NCI-H146 (cell line): ENCODE measurements at regions not wholly inside any gene's neighbourhood (a gene's known extent, or its start where the extent isn't known, plus 50 kb on each side); places are given as distances from the start of the nearest gene placed in this dataset.
A peak's percentile ranks its signal among the peaks of the same experiment; 100 is the strongest.

Source experiments
- DNase-seq: peaks from one replicate; lab custom pipeline; 2025; lab: John Stamatoyannopoulos, UW

DNA sequence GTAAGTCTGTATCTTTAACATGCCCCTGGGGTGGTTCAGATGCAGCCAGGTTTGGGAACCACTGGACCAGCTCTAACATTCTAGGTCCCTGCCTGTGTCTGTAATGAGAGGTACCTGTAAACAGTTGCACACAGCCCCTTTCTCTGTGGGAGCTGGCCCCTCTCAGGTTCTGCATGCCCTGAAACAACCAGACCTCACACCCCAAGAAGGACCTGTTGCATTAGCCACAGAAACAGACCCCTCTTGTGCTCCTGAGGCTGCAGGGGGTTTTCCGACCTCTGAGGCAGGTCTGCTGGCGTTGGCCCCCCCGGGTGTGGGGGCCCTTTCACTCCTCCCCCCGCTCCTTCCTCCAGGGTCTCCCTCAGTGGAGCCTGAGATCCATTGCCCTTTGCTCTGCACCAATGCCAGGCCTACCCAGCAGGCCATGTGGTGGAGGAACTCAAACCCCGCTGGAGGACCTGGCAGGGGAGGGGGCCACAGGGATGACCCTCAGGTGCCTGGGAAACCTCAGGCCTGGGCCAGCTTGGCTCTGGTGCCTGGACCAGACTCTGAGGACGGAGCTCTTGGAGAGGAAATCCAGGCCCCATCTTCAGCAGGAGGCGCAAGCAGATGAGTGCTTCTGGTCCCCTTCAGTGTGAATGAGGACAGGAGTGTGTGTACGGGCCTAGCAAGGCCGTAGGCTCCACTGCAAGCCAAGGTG, 61.4 kb upstream of the PJA1 start:
- DNase-seq = no peak

GRCh38 chrX:69222103-69223090, 57.1 kb upstream of the PJA1 start:
- peak; percentile 63 for DNase-seq

GRCh38 chrX:69221239-69222102, 56.2 kb upstream of the PJA1 start:
- peak; percentile 3 for DNase-seq

DNA sequence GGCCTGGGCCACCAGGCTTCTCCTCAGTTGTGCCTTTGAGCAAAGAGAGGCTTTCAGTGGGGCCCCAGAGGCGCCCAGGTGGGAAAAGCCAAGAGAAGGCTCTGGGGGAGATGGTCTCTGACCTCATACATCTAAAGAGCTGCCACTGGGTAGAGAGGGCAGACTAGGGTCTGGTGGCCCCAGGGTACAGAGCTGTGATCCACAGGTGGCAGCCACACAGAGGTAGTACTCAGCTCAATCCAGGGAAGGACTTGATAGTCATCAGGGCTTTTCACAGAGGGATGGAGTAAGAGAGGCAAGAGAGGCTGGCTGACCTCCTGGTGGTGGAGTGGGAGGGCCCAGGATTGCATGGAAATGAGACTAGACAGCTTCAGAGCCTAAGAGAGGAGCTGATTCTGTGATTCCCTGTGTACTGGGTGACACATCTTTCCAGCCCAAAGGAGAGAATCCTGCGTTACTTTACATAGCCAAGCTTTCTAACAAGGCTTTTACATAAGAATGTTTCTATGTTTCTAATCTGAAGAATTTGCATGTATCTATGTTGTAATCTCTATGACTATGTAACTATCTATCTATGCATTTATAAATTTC, 53.2 kb upstream of the PJA1 start:
- no peak for DNase-seq

DNA sequence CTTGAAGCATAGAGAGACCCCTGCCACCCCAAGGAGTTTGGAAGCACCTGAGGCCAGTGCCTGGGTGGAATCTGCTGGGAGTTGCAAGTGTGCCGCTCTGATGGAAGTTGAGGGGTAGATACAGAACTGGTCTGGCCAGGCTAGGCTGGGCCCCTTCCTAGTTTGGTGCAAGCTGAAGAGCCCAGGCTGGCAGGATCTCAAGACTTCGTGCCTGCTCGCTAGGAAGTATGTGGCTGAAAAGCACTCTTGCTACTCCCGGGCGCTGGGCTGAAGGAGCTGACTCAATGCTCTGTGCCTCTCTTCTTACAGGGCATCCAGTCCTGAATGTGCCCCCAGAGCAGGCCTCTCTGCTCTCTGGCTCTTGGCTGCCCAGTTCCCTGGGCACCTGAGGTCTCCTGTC, 51.7 kb upstream of the PJA1 start:
- DNase-seq = no peak

DNA sequence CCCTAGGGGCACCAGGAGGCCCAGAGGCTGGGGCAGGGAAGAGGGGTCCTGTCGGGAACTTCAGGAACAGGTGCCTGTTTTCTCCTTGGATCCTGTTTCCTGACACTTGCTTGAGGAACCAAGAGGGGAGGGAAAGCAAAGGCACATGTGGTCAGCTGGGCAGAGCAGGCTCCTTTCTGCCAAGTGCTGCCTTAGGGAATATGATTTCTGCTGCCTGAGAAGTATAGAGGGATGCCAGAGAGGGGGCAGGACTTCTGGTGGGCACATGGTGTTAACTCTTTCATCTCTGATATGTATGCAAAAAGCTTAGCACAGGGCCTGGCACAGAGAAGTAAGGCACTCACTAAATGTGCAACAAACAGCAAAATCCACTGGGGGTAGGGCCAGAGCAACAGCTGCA, 51.2 kb upstream of the PJA1 start:
- no peak for DNase-seq

DNA sequence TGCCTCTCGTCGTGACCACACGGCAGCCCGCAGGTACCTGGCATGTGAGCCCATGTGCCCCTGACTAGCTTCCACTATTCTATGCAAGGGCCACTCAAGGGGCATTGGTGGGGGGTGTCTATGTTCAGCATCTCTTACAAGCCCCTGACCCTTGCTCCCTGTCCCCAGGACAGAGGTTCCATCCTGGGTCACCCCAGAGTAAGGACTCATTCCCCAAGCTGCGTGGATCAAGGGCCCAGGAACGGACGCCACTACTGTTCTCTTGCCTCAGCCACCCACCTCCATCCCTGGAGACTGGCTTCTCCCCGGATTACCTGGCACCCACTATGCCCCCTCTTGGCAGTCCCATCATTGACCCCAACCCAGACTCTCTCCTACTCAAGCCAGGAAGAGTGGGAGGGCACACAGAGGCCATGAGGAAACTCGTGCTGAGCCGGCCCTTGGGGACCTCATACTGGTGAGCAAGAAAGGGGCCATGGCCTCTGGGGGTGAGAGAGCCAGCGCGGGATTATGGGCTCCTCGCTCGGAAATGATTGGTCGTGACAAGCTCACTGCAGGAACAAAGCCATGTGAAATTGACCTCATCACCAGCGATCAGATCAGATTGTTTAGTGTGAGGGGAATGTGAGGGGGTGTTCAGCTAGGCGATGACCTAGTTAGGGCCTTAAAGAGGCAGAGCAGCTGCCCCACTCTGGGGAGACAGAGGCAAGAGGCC, 50.1 kb upstream of the PJA1 start:
- no peak for DNase-seq
